Esophagus muscularis mucosa (tissue), 4 donors: ENCODE measurements at regions not wholly inside any gene's neighbourhood (a gene's known extent, or its start where the extent isn't known, plus 50 kb on each side); places are given as distances from the start of the nearest gene placed in this dataset.
"Not testable (repeated sequence)": the region's sequence is repeated elsewhere in the genome, so short reads cannot be mapped to it uniquely, and the experiment has no call there.

Experiments
- DNase-seq: peaks from one replicate; pipeline ENCODE4 v3.0.0-alpha.2; 2017; ENCODE audit errors: extremely low spot score
- H3K27ac ChIP-seq, 4 donors: fragments of 200-600 bp; sonication (generic); replicated peaks in 1 of 4; 1 replicate in 3 of 4; 2 replicates in 1 of 4; pipeline ENCODE4 v1.5.1; 2016 to 2019; ENCODE audit warnings: mild to moderate bottlenecking in 1 of 4
- H3K27me3 ChIP-seq, 4 donors: fragments of 200-600 bp; sonication (generic); one replicate each; pipeline versions ENCODE4 v1.5.1 to v1.6.0; 2016 to 2019
- H3K36me3 ChIP-seq, 4 donors: fragments of 200-600 bp; sonication (generic); one replicate each; pipeline ENCODE4 v1.5.1; 2016 to 2019
- H3K4me1 ChIP-seq, 4 donors: fragments of 200-600 bp; sonication (generic); one replicate each; pipeline ENCODE4 v1.5.1; 2016 to 2019
- H3K4me3 ChIP-seq, 4 donors: fragments of 200-600 bp; sonication (generic); 1 replicate in 2 of 4; 2 replicates in 2 of 4; pipeline ENCODE4 v1.5.1; 2016 to 2019; ENCODE audit warnings: mild to moderate bottlenecking in 4 of 4, moderate library complexity in 1 of 4
- H3K9me3 ChIP-seq, 4 donors: fragments of 200-600 bp; sonication (generic); 1 replicate in 3 of 4; 2 replicates in 1 of 4; pipeline ENCODE4 v1.5.1; 2016 to 2019
- CTCF ChIP-seq, 3 experiments: fragments of 200-600 bp in 2 of 3; fragments of 450-650 bp in 1 of 3; sonication (generic) in 2 of 3; IDR thresholded peaks; one replicate each; pipeline ENCODE4 v1.5.1; 2017 to 2019; ENCODE audit warnings: antibody characterized with exemption in 3 of 3, mild to moderate bottlenecking in 2 of 3, moderate library complexity in 1 of 3
- EP300 ChIP-seq: sonication (generic); formaldehyde crosslinking; IDR thresholded peaks from one replicate; pipeline ENCODE4 v1.6.1; 2017; ENCODE audit warnings: antibody characterized with exemption
- POLR2A ChIP-seq: fragments of 450-650 bp; IDR thresholded peaks from one replicate; pipeline ENCODE4 v1.6.1; 2017; ENCODE audit warnings: antibody characterized with exemption, moderate library complexity, mild to moderate bottlenecking, low read depth
- POLR2AphosphoS5 ChIP-seq, 2 donors: sonication (generic); formaldehyde crosslinking; IDR thresholded peaks; one replicate each; pipeline ENCODE4 v1.6.1; 2017; ENCODE audit warnings: antibody characterized with exemption in 2 of 2
- WGBS: methylation state at CpG from one replicate; pipeline ENCODE4 v1.1.5; 2018; 5-methylcytosine and 5-hydroxymethylcytosine counted together
- intact Hi-C: fragments of 100-400 bp; cut with DNase I; formaldehyde crosslinking; loops from one replicate; pipeline ENCODE4 v1.15.1; 2023

GRCh38 chr20:22060610-22061009 lies 355.1 kb downstream of the PAX1 start:
- Histone ChIP-seq H3K4me3 (no peak overlapping the region), H3K27ac (no peak overlapping the region), H3K27me3 (no peaks in the 10 kb centered on the region), H3K4me1 (no peaks in the 10 kb centered on the region), H3K36me3 (no peaks in the 10 kb centered on the region), H3K9me3 (peaks cover 0 to 7% (median 0%) of the 10 kb centered on the region in 4 donors)
- TF ChIP-seq POLR2A (no peak), POLR2AphosphoS5 (IDR thresholded peaks at IDR 0.05) (no peak), EP300 (no peak), CTCF (IDR thresholded peaks at IDR 0.05) (no peak)
- 67% methylated on average over 2 of the region's 2 CpGs for WGBS
- no peak for DNase-seq
- intact Hi-C loops: no loop called here

GRCh38 chr20:22058746-22059145 lies 353.3 kb downstream of the PAX1 start:
- TF ChIP-seq CTCF (IDR thresholded peaks at IDR 0.05) (no peak), POLR2A (no peak), EP300 (no peak), POLR2AphosphoS5 (IDR thresholded peaks at IDR 0.05) (no peak)
- H3K4me1 ChIP-seq: no peaks in the 10 kb centered on the region
- no peaks in the 10 kb centered on the region for H3K36me3 ChIP-seq
- intact Hi-C loops: no loop called here
- no peak overlapping the region for H3K4me3 ChIP-seq
- no peak overlapping the region for H3K27ac ChIP-seq
- DNase-seq: no peak
- peaks cover 0 to 7% (median 0%) of the 10 kb centered on the region in 4 donors for H3K9me3 ChIP-seq
- H3K27me3 ChIP-seq: no peaks in the 10 kb centered on the region

GRCh38 chr20:22055981-22056380 lies 350.5 kb downstream of the PAX1 start:
- 68% methylated on average over 1 of the region's 1 CpG for WGBS
- intact Hi-C loops: no loop called here

GRCh38 chr20:22052025-22052650 lies 346.7 kb downstream of the PAX1 start:
- no peak for DNase-seq
- no peaks in the 10 kb centered on the region for H3K27me3 ChIP-seq
- no peak overlapping the region for H3K27ac ChIP-seq
- H3K4me3 ChIP-seq: no peak overlapping the region
- whole genome bisulfite sequencing: 94% methylated on average over 1 of the region's 1 CpG
- H3K36me3 ChIP-seq: no peaks in the 10 kb centered on the region
- intact Hi-C loops: no loop called here
- H3K4me1 ChIP-seq: no peaks in the 10 kb centered on the region
- TF ChIP-seq POLR2A (no peak), CTCF (IDR thresholded peaks at IDR 0.05) (no peak), EP300 (no peak), POLR2AphosphoS5 (IDR thresholded peaks at IDR 0.05) (no peak)
- H3K9me3 ChIP-seq: no peaks in the 10 kb centered on the region

More at GRCh38 chr20:22055981-22056380, 350.5 kb downstream of the PAX1 start:
- Histone ChIP-seq H3K4me1 (no peaks in the 10 kb centered on the region), H3K4me3 (no peak overlapping the region), H3K27me3 (no peaks in the 10 kb centered on the region), H3K27ac (no peak overlapping the region), H3K9me3 (no peaks in the 10 kb centered on the region), H3K36me3 (no peaks in the 10 kb centered on the region)
- no peak for DNase-seq
- TF ChIP-seq CTCF (IDR thresholded peaks at IDR 0.05) (no peak), POLR2AphosphoS5 (IDR thresholded peaks at IDR 0.05) (no peak), POLR2A (no peak), EP300 (no peak)

- intact Hi-C loops, H3K9me3 ChIP-seq, DNase-seq, H3K4me3 ChIP-seq, H3K36me3 ChIP-seq, H3K4me1 ChIP-seq, H3K27me3 ChIP-seq, H3K27ac ChIP-seq: not testable (repeated sequence)
- 100% methylated on average over 1 of the region's 13 CpGs for WGBS
Observed at GRCh38 chr20:22045956-22046507, 340.6 kb downstream of the PAX1 start.
